Small intestine (tissue), 7 donors: ENCODE measurements at regions not wholly inside any gene's neighbourhood (a gene's known extent, or its start where the extent isn't known, plus 50 kb on each side); places are given as distances from the start of the nearest gene placed in this dataset.

Experiments
- DNase-seq, 2 donors: peaks; one replicate each; pipeline versions ENCODE4 v3.0.0 to v3.0.0-alpha.2; 2013
- FAIRE-seq: peaks from 2 replicates; lab custom pipeline; 2012; peaks lifted over from hg19 to GRCh38; lab: Jason Lieb, UNC
- H3K27ac ChIP-seq, 3 donors: one replicate each; pipeline ENCODE4 v1.5.1; 2013; ENCODE audit warnings: low read length in 2 of 3, mild to moderate bottlenecking in 2 of 3, control low read depth in 1 of 3, inconsistent platforms in 1 of 3, low read depth in 1 of 3, moderate library complexity in 1 of 3
- H3K27me3 ChIP-seq, 3 donors: one replicate each; pipeline ENCODE4 v1.6.1; 2013; ENCODE audit warnings: low read length in 3 of 3, inconsistent platforms in 1 of 3; ENCODE audit not compliant: control insufficient read depth in 3 of 3, insufficient read depth in 3 of 3
- H3K36me3 ChIP-seq, 3 donors: one replicate each; pipeline ENCODE4 v1.6.1; 2013; ENCODE audit warnings: low read length in 3 of 3, inconsistent platforms in 1 of 3, low read depth in 1 of 3, mild to moderate bottlenecking in 1 of 3, moderate library complexity in 1 of 3; ENCODE audit not compliant: control insufficient read depth in 3 of 3, insufficient read depth in 2 of 3
- H3K4me1 ChIP-seq, 3 donors: one replicate each; pipeline ENCODE4 v1.6.1; 2013; ENCODE audit warnings: low read length in 2 of 3, inconsistent platforms in 1 of 3, low read depth in 1 of 3, mild to moderate bottlenecking in 1 of 3, moderate library complexity in 1 of 3; ENCODE audit not compliant: control insufficient read depth in 3 of 3, insufficient read depth in 2 of 3
- H3K4me3 ChIP-seq, 3 donors: one replicate each; pipeline ENCODE4 v1.5.1; 2013; ENCODE audit warnings: low read length in 3 of 3, control low read depth in 1 of 3, inconsistent platforms in 1 of 3, low read depth in 1 of 3, mild to moderate bottlenecking in 1 of 3, moderate library complexity in 1 of 3
- H3K9me3 ChIP-seq, 2 donors: one replicate each; pipeline ENCODE4 v1.6.1; 2013; ENCODE audit warnings: low read depth in 1 of 2, low read length in 1 of 2; ENCODE audit not compliant: control insufficient read depth in 2 of 2, insufficient read depth in 1 of 2
- WGBS, 3 donors: extraction: QIAGEN DNeasy Blood & Tissue Kit; methylation state at CpG; one replicate each; pipeline ENCODE4 v1.1.7; 2013; 5-methylcytosine and 5-hydroxymethylcytosine counted together
- donor health status: healthy with polysubstance abuse.
- donor health status: control.
- donor health status: control.
- donor health status: Bipolar disorder and iron deficiency.
- donor health status: healthy.

- H3K9me3 ChIP-seq = no peaks in the 10 kb centered on the region
- H3K4me1 ChIP-seq = no peaks in the 10 kb centered on the region
- no peaks in the 10 kb centered on the region for H3K36me3 ChIP-seq
- no peak overlapping the region for H3K27ac ChIP-seq
- H3K4me3 ChIP-seq = no peak overlapping the region
- no peaks in the 10 kb centered on the region for H3K27me3 ChIP-seq
- FAIRE-seq (no peak), DNase-seq (no peak)
- 55 to 83% (median 60%) methylated on average over 1 of the region's 1 CpG for WGBS, 3 donors
Observed at GRCh38 chr6:102355578-102355977, 962.1 kb downstream of the GRIK2 start.

DNA sequence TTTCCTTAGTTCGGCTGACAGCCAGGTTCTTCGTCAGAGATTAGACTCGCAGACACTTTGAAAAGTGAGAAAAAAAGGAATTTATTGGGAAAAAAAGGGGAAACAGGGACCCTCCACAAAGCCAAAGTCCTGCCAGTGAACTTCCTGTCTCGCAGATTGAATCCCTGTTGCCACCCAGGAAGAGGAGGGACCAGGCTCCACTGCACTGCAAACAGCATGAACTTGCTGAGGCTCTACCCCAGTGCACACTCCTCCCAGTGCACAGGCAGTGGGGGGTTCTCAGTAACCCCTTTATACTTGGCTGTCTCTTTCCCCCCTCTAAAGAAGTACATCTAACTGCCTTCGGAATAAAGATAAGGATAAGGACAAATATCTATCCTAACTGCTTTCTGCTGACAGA lies 959.0 kb downstream of the GRIK2 start:
- DNase-seq (no peak), FAIRE-seq (no peak)
- 71 to 81% (median 81%) methylated on average over 5 of the region's 5 CpGs for WGBS, 3 donors
- H3K4me3 ChIP-seq = no peak overlapping the region
- no peaks in the 10 kb centered on the region for H3K9me3 ChIP-seq
- no peaks in the 10 kb centered on the region for H3K36me3 ChIP-seq
- H3K27ac ChIP-seq = no peak overlapping the region
- no peaks in the 10 kb centered on the region for H3K4me1 ChIP-seq
- H3K27me3 ChIP-seq = no peaks in the 10 kb centered on the region

DNA sequence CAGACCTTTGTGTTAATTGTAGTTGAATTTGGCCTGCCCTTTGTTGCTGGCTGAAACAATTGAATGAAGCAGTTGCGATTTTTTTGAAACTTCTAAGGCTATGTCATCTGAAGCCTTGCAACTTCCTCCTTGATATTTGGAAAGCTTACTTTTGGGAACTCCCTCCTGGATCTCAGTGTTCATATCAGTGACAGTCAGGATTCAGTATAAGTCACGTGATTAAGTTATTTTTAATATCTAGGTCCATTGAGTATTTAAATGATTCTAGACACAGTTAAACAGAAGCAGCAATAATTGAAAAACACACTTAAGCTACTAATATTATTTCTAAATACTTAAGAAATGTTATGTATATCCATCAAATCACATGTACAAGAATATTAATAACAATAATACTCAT lies 951.3 kb downstream of the GRIK2 start:
- 79 to 84% (median 80%) methylated on average over 2 of the region's 2 CpGs for WGBS, 3 donors
- FAIRE-seq = no peak
- H3K4me1 ChIP-seq = no peaks in the 10 kb centered on the region

DNA sequence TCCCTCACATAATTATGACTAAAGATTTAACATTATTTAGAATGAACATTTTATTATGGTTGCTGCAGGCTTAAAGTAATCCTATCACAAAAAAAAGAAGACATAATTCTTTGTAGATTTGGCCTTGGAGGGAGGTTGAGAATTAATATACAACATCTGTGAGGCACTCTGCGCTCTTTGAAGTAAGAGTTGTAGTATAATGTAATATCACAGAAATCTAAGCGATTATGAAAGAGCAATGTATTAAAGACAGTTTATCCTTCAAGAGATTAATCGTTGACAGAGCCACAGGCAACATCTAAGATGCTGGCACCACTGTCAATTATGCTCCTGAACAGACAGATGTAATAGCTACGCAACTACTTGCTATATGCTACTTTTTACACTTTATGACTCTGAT lies 946.8 kb downstream of the GRIK2 start:
- H3K36me3 ChIP-seq = no peaks in the 10 kb centered on the region
- no peak for DNase-seq
- H3K4me1 ChIP-seq = no peaks in the 10 kb centered on the region
- 71 to 78% (median 73%) methylated on average over 4 of the region's 4 CpGs for WGBS, 3 donors
- H3K27me3 ChIP-seq = no peaks in the 10 kb centered on the region
- no peak overlapping the region for H3K4me3 ChIP-seq
- FAIRE-seq = no peak
- H3K27ac ChIP-seq = no peak overlapping the region
- no peaks in the 10 kb centered on the region for H3K9me3 ChIP-seq

More for the DNA sequence above, 951.3 kb downstream of the GRIK2 start:
- no peak overlapping the region for H3K27ac ChIP-seq
- no peak for DNase-seq
- H3K27me3 ChIP-seq = no peaks in the 10 kb centered on the region
- H3K9me3 ChIP-seq = no peaks in the 10 kb centered on the region
- no peak overlapping the region for H3K4me3 ChIP-seq
- H3K36me3 ChIP-seq = no peaks in the 10 kb centered on the region

GRCh38 chr6:102333736-102334135 lies 940.2 kb downstream of the GRIK2 start:
- Histone ChIP-seq H3K4me3 (no peak overlapping the region), H3K27me3 (no peaks in the 10 kb centered on the region), H3K36me3 (no peaks in the 10 kb centered on the region), H3K4me1 (no peaks in the 10 kb centered on the region), H3K9me3 (no peaks in the 10 kb centered on the region), H3K27ac (no peak overlapping the region)
- 87 to 90% (median 88%) methylated on average over 8 of the region's 8 CpGs for WGBS, 3 donors
- FAIRE-seq (no peak), DNase-seq (no peak)

- 81 to 83% (median 82%) methylated on average over 4 of the region's 4 CpGs for WGBS, 3 donors
- no peak for FAIRE-seq
Observed at GRCh38 chr6:102327697-102328225, 934.3 kb downstream of the GRIK2 start.

GRCh38 chr6:102313699-102314098 lies 920.2 kb downstream of the GRIK2 start:
- H3K4me1 ChIP-seq = no peaks in the 10 kb centered on the region
- H3K4me3 ChIP-seq = no peak overlapping the region
- H3K9me3 ChIP-seq = peaks cover 0 to under 1% of the 10 kb centered on the region in 2 donors
- H3K36me3 ChIP-seq = no peaks in the 10 kb centered on the region
- no peaks in the 10 kb centered on the region for H3K27me3 ChIP-seq
- DNase-seq (no peak), FAIRE-seq (no peak)
- WGBS, 3 donors = 52 to 74% (median 58%) methylated on average over 1 of the region's 1 CpG
- no peak overlapping the region for H3K27ac ChIP-seq

More at GRCh38 chr6:102327697-102328225, 934.3 kb downstream of the GRIK2 start:
- H3K9me3 ChIP-seq = no peaks in the 10 kb centered on the region
- H3K4me1 ChIP-seq = no peaks in the 10 kb centered on the region
- H3K27ac ChIP-seq = no peak overlapping the region
- no peak overlapping the region for H3K4me3 ChIP-seq
- DNase-seq = no peak
- H3K27me3 ChIP-seq = no peaks in the 10 kb centered on the region
- H3K36me3 ChIP-seq = no peaks in the 10 kb centered on the region

- H3K4me1 ChIP-seq = no peaks in the 10 kb centered on the region
Observed at GRCh38 chr6:102309700-102310099, 916.2 kb downstream of the GRIK2 start.

DNA sequence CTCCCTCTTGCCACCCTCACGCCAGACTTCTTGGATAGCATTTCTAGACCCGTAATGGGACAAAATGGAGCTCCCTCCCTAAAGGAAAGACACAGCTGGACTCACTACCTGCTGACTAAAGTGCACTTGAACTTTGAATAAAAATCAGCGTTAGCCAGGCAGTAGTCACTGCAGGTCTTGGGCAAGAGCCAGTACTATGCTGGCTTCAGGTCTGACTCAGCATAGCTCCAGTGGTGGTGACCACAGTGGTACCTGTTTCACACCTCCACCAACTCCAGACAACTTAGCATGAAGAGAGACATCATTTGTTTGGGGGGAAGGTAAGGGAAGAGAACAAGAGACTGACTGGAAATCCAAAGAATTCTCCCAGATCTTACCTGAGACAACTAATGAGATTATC lies 906.8 kb downstream of the GRIK2 start:
- H3K27ac ChIP-seq = no peak overlapping the region
- FAIRE-seq = no peak
- H3K4me3 ChIP-seq = no peak overlapping the region
- no peaks in the 10 kb centered on the region for H3K9me3 ChIP-seq
- H3K36me3 ChIP-seq = no peaks in the 10 kb centered on the region
- WGBS, 3 donors = 74 to 83% (median 75%) methylated on average over 3 of the region's 3 CpGs
- H3K4me1 ChIP-seq = no peaks in the 10 kb centered on the region
- DNase-seq = no peak
- H3K27me3 ChIP-seq = no peaks in the 10 kb centered on the region

More at GRCh38 chr6:102309700-102310099, 916.2 kb downstream of the GRIK2 start:
- FAIRE-seq (no peak), DNase-seq (no peak)
- Histone ChIP-seq H3K9me3 (peaks cover 0 to 9% of the 10 kb centered on the region in 2 donors), H3K4me3 (no peak overlapping the region), H3K27me3 (no peaks in the 10 kb centered on the region), H3K36me3 (no peaks in the 10 kb centered on the region), H3K27ac (no peak overlapping the region)
- WGBS, 3 donors = 81 to 95% (median 94%) methylated on average over 1 of the region's 1 CpG
